ENCODE measurements at regions not wholly inside any gene's neighbourhood (a gene's known extent, or its start where the extent isn't known, plus 50 kb on each side); places are given as distances from the start of the nearest gene placed in this dataset.

- no peak for TF ChIP-seq JUND (IDR thresholded peaks at IDR 0.05; ENCODE audit: low read depth)
- DNase-seq (ENCODE audit: low read depth in 1 of 2, low spot score in 1 of 2) = no peak
- in situ Hi-C loops (cut with HindIII; ENCODE audit: low pct_unique_long_range_greater_than_20kb, low sequenced_read_pairs) = no loop called here
Observed at GRCh38 chr16:49216593-49216992, 65.0 kb downstream of the CBLN1 start.

GRCh38 chr16:49213594-49213993, 68.0 kb downstream of the CBLN1 start:
- TF ChIP-seq JUND (IDR thresholded peaks at IDR 0.05; ENCODE audit: low read depth) = no peak
- DNase-seq (ENCODE audit: low read depth in 1 of 2, low spot score in 1 of 2) = no peak
- in situ Hi-C loops (cut with HindIII; ENCODE audit: low pct_unique_long_range_greater_than_20kb, low sequenced_read_pairs) = no loop called here

- no peak for TF ChIP-seq JUND (IDR thresholded peaks at IDR 0.05; ENCODE audit: low read depth)
- in situ Hi-C loops (cut with HindIII; ENCODE audit: low pct_unique_long_range_greater_than_20kb, low sequenced_read_pairs) = no loop called here
- DNase-seq (ENCODE audit: low read depth in 1 of 2, low spot score in 1 of 2) = no peak
Observed at GRCh38 chr16:49204191-49204590, 77.4 kb downstream of the CBLN1 start.

- in situ Hi-C loops (cut with HindIII; ENCODE audit: low pct_unique_long_range_greater_than_20kb, low sequenced_read_pairs) = no loop called here
- no peak for DNase-seq (ENCODE audit: low read depth in 1 of 2, low spot score in 1 of 2)
- TF ChIP-seq JUND (IDR thresholded peaks at IDR 0.05; ENCODE audit: low read depth) = no peak
Observed at GRCh38 chr16:49203361-49203760, 78.3 kb downstream of the CBLN1 start.

- in situ Hi-C loops (cut with HindIII; ENCODE audit: low pct_unique_long_range_greater_than_20kb, low sequenced_read_pairs) = no loop called here
- TF ChIP-seq JUND (IDR thresholded peaks at IDR 0.05; ENCODE audit: low read depth) = no peak
- no peak for DNase-seq (ENCODE audit: low read depth in 1 of 2, low spot score in 1 of 2)
Observed at GRCh38 chr16:49201118-49201517, 80.5 kb downstream of the CBLN1 start.

- in situ Hi-C loops (cut with HindIII; ENCODE audit: low pct_unique_long_range_greater_than_20kb, low sequenced_read_pairs) = no loop called here
- DNase-seq (ENCODE audit: low read depth in 1 of 2, low spot score in 1 of 2) = no peak
- no peak for TF ChIP-seq JUND (IDR thresholded peaks at IDR 0.05; ENCODE audit: low read depth)
Observed at GRCh38 chr16:49200223-49200820, 81.3 kb downstream of the CBLN1 start.

GRCh38 chr16:49195237-49195548, 86.4 kb downstream of the CBLN1 start:
- DNase-seq (ENCODE audit: low read depth in 1 of 2, low spot score in 1 of 2) = no peak
- no peak for TF ChIP-seq JUND (IDR thresholded peaks at IDR 0.05; ENCODE audit: low read depth)
- in situ Hi-C loops (cut with HindIII; ENCODE audit: low pct_unique_long_range_greater_than_20kb, low sequenced_read_pairs) = no loop called here

GRCh38 chr16:49194537-49195236, 87.0 kb downstream of the CBLN1 start:
- no peak for TF ChIP-seq JUND (IDR thresholded peaks at IDR 0.05; ENCODE audit: low read depth)
- DNase-seq (ENCODE audit: low read depth in 1 of 2, low spot score in 1 of 2) = no peak
- in situ Hi-C loops (cut with HindIII; ENCODE audit: low pct_unique_long_range_greater_than_20kb, low sequenced_read_pairs) = no loop called here

- TF ChIP-seq JUND (IDR thresholded peaks at IDR 0.05; ENCODE audit: low read depth) = no peak
- no peak for DNase-seq (ENCODE audit: low read depth in 1 of 2, low spot score in 1 of 2)
- in situ Hi-C loops (cut with HindIII; ENCODE audit: low pct_unique_long_range_greater_than_20kb, low sequenced_read_pairs) = no loop called here
Observed at GRCh38 chr16:49193596-49193995, 88.0 kb downstream of the CBLN1 start.

GRCh38 chr16:49189286-49189685, 92.4 kb downstream of the CBLN1 start:
- TF ChIP-seq JUND (IDR thresholded peaks at IDR 0.05; ENCODE audit: low read depth) = no peak
- DNase-seq (ENCODE audit: low read depth in 1 of 2, low spot score in 1 of 2) = no peak
- in situ Hi-C loops (cut with HindIII; ENCODE audit: low pct_unique_long_range_greater_than_20kb, low sequenced_read_pairs) = no loop called here

- in situ Hi-C loops (cut with HindIII; ENCODE audit: low pct_unique_long_range_greater_than_20kb, low sequenced_read_pairs) = no loop called here
- DNase-seq (ENCODE audit: low read depth in 1 of 2, low spot score in 1 of 2) = no peak
- no peak for TF ChIP-seq JUND (IDR thresholded peaks at IDR 0.05; ENCODE audit: low read depth)
Observed at GRCh38 chr16:49183911-49184310, 97.7 kb downstream of the CBLN1 start.

- DNase-seq (ENCODE audit: low read depth in 1 of 2, low spot score in 1 of 2) = no peak
- in situ Hi-C loops (cut with HindIII; ENCODE audit: low pct_unique_long_range_greater_than_20kb, low sequenced_read_pairs) = no loop called here
- no peak for TF ChIP-seq JUND (IDR thresholded peaks at IDR 0.05; ENCODE audit: low read depth)
Observed at GRCh38 chr16:49181791-49182518, 99.7 kb downstream of the CBLN1 start.

- no peak for DNase-seq (ENCODE audit: low read depth in 1 of 2, low spot score in 1 of 2)
- TF ChIP-seq JUND (IDR thresholded peaks at IDR 0.05; ENCODE audit: low read depth) = no peak
- in situ Hi-C loops (cut with HindIII; ENCODE audit: low pct_unique_long_range_greater_than_20kb, low sequenced_read_pairs) = no loop called here
Observed at GRCh38 chr16:49179714-49180330, 101.8 kb downstream of the CBLN1 start.

Measured in T47D (cell line).